ENCODE measurements at regions not wholly inside any gene's neighbourhood (a gene's known extent, or its start where the extent isn't known, plus 50 kb on each side); places are given as distances from the start of the nearest gene placed in this dataset.

GRCh38 chr21:19776076-19776475 is 1222.1 kb upstream of the NCAM2 start:
- TF ChIP-seq NFIC (IDR thresholded peaks at IDR 0.05) (no peak), CREB1 (IDR thresholded peaks at IDR 0.05; ENCODE audit: low read depth) (no peak), TEAD4 (IDR thresholded peaks at IDR 0.05) (no peak), EP300 (IDR thresholded peaks at IDR 0.05; ENCODE audit: borderline replicate concordance) (no peak), MAX (IDR thresholded peaks at IDR 0.05) (no peak), CEBPB (IDR thresholded peaks at IDR 0.05) (no peak), TAF1 (IDR thresholded peaks at IDR 0.05; ENCODE audit: low read depth) (no peak), EGR1 (IDR thresholded peaks at IDR 0.05) (no peak), REST (IDR thresholded peaks at IDR 0.05; ENCODE audit: low read depth) (no peak)
